Medulla oblongata (tissue), 1 donor: ENCODE measurements at regions not wholly inside any gene's neighbourhood (a gene's known extent, or its start where the extent isn't known, plus 50 kb on each side); places are given as distances from the start of the nearest gene placed in this dataset.
"Not testable (repeated sequence)": the region's sequence is repeated elsewhere in the genome, so short reads cannot be mapped to it uniquely, and the experiment has no call there.

Source experiments
- DNase-seq: peaks from one replicate; pipeline ENCODE4 v3.0.0-alpha.2; 2015; ENCODE audit errors: extremely low spot score

DNA sequence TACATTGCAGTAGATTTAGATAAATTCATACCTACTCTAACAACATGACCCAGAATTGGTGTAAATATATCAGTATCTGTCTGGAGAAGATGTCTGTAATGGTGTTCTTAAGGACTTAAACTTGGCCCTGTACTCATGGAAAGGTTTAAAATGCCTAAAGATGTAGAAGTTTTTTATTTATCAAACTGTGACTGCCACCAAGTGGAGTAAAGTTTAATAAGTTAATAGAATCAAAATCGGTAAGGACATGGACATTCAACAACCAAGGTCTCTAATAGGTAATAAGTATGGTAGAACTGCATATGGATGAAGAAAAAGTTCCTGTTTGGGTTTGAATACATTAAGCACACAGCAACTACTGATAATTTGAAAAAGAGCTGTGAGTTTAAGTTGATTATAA is 474.0 kb upstream of the NDST3 start:
- DNase-seq = peak; percentile 66

DNA sequence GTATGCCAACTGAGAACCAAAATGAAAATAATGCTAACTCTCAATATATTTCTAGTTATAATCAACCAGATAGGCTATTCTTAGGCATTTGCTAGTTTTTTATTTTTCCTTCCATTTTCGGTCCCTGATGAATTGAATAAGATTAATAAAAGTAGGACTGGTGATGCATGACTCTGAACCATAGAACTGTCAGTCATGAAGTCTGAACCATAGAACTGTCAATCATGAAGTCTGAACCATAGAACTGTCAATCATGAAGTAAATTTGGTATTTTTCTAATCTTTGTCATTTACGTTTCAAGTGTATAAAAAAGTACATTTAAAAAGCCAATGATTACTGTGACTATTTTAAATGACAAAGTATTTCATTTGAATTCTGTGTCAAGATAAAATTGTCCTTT is 460.2 kb upstream of the NDST3 start:
- DNase-seq = no peak

GRCh38 chr4:117575850-117576249 is 458.4 kb upstream of the NDST3 start:
- DNase-seq = no peak

DNA sequence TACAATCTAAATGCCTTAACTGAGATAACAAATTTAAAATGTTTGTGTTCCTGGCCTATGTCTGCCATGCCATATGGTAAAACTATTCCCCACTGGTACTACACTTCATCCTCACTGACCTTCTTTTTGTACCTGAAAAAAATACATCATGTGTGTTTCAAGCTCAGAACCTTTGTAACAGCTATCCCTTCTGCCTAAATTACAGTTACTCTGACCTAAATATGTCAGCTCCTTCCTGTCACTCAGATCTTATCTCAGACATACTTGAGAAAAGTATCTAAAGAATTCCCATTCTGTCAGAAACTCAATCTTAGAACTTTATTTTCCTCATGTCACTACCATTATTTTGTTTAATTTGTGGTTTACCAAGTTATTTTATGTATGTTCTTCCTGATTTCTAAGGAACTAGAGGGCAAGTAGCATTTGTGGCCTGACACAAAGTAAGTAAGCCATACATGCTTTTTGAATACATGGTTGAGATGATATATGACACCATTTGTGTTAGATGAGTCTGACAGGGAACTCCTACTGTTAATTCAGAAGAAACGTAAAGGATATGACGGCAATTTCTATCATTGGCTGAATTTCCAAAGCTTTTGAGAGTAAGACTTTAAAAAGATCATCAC is 456.5 kb upstream of the NDST3 start:
- no peak for DNase-seq

DNA sequence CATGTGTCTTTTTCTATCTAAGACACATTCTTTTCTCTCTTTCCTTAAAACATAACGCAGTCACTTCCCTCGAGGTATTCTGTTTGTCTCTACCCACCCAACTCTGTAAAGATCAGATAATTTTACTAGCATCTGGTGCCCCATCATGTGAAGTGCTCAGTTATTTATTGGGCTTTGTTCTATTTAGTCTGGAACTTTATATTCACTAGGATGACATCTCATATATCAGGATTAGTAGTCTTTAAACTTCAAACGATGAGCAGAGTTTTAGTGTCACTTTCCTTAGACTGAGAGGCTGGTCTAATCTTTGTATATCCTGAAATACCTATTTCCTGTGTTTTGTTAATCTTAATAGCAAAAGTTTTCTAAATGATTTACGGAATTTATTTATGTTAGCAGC is 445.5 kb upstream of the NDST3 start:
- no peak for DNase-seq

DNA sequence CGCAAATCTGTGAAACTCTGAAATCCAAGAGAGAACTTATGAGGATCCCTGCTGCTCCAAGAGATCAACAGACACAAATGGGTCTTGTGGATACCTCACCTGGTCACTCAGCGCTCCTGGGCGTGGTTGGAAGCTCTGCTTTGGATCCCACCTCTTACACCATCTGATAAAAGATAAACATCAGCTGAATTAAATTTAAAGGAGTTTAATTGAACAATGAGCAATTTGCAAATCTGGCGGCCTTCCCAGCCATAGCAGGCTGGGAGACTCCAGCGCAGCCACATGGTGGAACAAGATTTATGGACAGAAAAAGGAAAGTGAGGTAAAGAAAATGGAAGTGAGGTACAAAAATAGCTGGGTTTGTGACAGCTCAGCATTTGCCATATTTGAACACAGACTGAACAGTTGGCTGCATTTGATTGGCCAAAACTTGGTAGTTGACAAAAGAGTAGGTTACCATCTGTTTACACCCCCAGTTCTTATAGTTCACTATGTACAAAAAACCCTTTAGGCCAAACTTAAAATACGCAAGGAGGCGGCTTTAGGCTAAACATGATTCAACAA is 437.3 kb upstream of the NDST3 start:
- DNase-seq = no peak

GRCh38 chr4:117599393-117599792 is 434.9 kb upstream of the NDST3 start:
- not testable (repeated sequence) for DNase-seq

- not testable (repeated sequence) for DNase-seq
These were observed 433.4 kb upstream of the NDST3 start for GRCh38 chr4:117600936-117601335.

GRCh38 chr4:117610706-117611308 is 423.5 kb upstream of the NDST3 start:
- DNase-seq = no peak

DNA sequence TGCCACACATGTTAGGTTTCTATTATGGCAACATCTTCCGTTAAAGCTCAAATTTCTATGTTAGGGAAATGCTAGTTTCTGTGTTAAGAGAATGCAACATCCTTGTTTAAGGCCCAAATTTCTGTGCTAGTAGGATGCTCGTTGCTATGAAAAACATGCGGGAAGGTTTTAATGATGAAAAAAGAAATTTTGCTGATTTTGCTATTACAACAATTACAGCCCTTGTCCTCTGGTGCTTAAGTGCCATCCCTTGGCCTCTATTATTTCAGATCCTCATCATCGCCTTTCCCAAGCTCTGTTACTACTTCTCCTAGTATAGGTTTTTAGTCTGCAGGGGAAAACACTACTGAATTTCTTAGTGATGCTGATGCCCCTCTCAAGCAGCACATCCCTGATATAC is 412.6 kb upstream of the NDST3 start:
- no peak for DNase-seq

GRCh38 chr4:117623326-117623725 is 411.0 kb upstream of the NDST3 start:
- DNase-seq = no peak

- no peak for DNase-seq
These were observed 407.6 kb upstream of the NDST3 start for GRCh38 chr4:117626664-117627063.

DNA sequence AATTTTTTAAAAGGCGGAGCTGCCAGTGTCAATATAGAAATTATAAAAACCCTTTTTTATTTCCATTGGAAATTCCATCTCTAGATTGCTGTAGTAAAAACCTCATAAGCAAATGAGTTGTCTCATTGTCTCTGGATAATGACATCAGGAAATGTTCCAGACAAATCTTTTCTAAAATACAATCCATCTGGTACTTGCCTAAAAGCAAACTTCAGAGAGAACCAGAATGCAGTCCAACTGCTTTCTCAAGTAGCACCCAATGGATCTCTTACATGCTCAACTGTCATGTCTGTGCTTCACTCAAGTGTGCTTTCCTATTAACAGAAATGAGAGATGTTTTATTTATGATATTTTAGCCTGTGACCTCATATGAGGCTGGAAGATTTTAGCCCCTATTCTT is 399.6 kb upstream of the NDST3 start:
- no peak for DNase-seq

GRCh38 chr4:117637347-117637746 is 396.9 kb upstream of the NDST3 start:
- DNase-seq = no peak

- DNase-seq = no peak
These were observed 393.4 kb upstream of the NDST3 start for GRCh38 chr4:117640836-117641235.

DNA sequence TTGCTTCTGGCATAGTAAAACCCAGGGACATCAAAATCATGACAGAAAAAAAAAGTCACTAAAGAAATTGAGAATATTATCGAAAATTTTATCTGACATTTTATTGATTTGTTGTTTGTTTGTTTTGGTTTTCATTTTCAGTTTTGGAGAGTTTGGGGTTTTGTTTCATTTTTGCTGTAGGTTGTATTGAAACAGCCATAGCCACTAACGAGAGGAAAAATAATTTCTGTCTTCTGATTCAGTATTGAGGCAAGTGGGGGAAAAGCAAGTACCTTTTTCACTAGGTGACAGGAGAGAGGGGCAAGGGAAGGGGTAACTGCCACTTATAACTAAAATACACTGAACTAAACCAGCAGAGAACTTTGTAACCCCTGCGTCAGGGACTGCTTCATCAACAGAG is 392.8 kb upstream of the NDST3 start:
- no peak for DNase-seq

DNA sequence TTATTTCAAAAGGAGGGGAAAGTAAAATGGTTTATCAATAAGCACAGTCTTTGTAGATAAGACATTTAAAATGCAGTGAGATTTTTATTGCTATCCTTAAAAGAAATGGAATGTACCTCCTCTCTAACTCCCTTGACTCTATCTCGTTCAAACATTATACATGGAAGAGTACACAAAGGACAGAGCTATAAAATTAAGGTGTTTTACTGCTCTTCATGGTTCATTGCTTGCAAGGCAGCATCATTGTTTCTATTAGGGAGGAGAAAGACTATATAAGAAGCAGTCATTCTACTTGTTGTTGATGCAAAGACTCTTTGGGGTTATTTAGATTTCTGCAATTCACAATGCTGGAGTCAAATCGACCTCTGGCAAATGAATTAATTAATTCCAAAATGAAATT is 380.2 kb upstream of the NDST3 start:
- DNase-seq = no peak

- no peak for DNase-seq
These were observed 373.6 kb upstream of the NDST3 start for GRCh38 chr4:117660668-117661067.

- DNase-seq = no peak
These were observed 372.9 kb upstream of the NDST3 start for GRCh38 chr4:117661091-117662072.

- DNase-seq = no peak
These were observed 369.4 kb upstream of the NDST3 start for GRCh38 chr4:117664706-117665444.

DNA sequence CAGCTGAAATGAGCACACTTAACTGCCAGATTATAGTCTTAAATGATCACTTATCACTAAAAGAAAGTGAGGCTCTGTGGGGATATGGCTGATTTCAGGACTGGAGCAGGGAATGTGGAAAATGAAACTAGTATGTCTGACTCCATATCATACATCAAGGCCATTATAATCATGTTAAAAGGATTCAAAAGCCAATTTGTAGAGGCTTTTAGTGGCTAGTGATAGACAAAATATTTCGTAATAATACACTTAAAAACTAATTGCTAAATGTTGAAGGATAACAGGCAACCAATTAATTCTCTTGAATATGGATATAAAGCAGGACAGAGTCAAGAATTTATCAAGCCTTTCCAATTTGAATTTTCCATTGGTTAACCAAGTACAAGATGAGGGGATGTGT is 358.1 kb upstream of the NDST3 start:
- no peak for DNase-seq

GRCh38 chr4:117678861-117679260 is 355.4 kb upstream of the NDST3 start:
- no peak for DNase-seq
